ENCODE measurements at regions not wholly inside any gene's neighbourhood (a gene's known extent, or its start where the extent isn't known, plus 50 kb on each side); places are given as distances from the start of the nearest gene placed in this dataset.
"Not testable (repeated sequence)": the region's sequence is repeated elsewhere in the genome, so short reads cannot be mapped to it uniquely, and the experiment has no call there.

DNA sequence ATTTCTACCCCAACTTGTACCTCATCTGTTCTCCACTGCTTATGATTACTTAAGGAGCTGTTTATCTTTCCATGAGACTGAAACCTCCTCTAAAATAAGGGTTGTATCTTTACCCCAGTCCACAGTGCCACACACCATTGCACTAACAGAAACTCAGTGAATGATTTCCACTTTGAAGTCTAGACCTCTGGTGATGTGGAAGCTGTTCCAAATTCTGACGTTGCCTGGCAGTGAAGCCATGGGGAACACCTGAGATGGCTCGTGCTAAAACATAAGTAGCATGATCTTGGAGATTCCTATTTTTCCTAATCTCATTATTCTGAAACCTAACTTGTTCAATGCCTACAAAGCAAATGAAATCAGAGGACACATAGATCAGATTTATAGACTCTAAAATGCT is 583.2 kb downstream of the EBF1 start:
- DNase-seq (ENCODE audit: low read depth) = no peak

DNA sequence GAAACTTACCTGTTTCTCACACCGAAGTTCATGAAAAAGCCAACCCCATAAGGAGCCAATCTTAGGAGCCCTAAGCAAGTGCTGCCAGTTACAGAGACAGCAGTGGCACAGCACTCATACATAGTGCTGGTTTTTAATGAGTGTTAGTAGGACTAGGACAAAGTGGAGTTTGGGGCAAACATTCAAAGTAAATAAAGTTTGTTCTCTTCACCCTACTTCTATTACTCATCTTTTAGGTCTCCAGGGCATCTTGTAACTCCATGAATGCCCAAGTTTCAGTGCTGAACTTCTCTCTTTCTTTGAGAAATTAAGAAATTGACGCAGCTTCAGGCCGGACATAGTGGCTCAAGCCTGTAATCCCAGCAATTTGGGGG is 584.7 kb downstream of the EBF1 start:
- DNase-seq (ENCODE audit: low read depth) = no peak

DNA sequence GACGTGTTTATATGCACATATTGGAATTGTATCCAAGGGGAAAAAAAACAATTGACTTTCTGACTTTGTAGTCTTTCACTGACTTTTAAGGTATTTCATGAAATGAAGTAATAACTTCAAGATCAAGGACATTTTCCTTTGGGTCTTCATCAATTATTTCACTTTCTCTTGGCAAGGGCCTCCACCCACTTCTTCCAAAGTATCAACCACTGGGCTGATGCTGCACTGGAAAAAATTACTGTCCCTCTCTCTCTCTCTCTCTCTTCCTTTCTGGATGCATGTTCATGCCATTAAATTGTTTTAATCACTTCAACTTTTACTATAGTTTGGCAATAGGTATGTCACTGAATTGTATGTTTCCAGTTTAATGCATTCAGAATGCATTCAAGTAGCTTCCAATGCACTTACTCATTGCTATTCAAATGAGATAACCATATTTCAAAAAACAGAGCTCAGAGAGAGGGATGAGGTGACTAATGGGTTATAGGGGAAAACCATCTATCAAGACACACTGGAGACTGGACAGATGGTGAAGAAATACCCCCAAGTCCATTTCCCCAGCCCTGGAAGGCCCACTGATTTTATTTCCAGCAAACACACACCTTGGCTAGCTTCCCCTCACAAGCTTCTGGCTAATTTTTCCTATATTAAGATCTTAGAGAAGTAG is 585.3 kb downstream of the EBF1 start:
- DNase-seq (ENCODE audit: low read depth) = no peak

DNA sequence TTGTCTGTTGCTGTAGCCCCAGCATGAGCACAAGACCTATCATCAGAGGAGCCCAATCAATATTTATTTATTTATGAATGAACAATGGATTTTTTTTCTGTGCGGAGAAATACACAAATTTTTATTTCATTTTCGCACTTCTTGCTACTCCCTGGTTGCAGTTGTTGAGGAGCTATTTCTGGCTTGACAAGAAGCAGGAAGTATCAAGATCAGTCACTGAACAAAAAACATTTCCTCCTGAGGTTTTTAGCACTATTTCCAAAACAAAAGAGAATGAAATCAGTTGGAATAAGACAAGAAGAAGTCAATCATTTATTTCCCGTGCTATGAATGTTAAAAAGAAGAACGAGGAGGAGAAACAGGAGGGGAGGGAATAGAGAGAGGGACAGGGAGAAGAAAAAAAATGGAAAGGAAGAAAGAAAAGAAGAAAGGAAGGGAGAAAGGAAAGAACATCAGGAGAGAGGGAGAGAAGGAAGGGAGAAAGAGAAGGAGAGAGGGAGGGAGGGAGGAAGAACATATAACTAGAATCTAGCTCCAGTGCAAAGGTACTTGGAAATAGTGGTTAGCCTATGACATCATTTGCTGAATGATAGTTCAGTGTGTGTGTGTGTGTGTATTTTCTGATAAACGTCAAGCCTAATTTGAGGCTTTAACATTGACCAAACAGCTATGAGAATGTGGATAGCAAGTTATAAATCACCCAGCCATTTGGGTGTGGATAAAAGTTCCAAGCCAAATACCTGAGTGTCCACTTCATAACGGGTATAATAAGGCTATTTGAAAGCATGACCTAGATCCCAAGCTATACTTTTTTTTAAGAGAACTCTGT is 586.0 kb downstream of the EBF1 start:
- no peak for DNase-seq (ENCODE audit: low read depth)

DNA sequence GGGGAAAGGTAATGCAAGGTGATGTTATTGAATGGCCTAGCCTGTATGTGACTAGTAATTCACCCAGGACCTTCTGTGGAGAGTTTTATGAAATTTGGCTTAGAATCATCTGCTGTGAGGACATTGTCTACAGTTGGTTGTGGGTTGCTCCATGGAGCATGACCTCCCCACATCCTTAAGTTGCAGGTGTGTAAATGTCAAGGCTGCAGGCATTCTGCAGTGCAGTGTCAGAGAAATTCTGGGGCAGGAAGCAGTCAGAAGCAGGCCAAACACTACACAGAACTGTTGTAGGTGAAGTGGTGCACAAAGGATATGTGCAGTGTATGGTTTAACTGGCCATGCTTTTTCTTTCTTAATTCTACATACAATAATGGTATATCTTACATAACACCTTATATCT is 588.3 kb downstream of the EBF1 start:
- no peak for DNase-seq (ENCODE audit: low read depth)

DNA sequence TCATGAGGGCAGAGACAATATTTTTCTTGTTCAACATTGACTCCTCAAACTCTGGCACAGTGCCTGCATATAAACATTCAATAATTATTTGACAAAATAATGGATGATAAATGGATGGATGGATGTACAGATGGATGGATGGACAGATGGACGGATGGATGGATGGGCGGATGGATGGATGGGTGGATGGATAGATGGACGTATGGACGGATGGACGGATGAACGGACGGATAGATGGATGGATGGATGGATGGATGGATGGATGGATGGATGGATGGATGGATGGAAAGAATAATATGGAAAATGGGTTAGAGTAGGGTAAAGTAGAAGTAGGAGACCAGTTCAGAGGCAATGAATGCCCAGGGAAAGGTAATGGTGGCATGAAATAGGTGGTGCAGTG is 589.2 kb downstream of the EBF1 start:
- DNase-seq (ENCODE audit: low read depth) = no peak

DNA sequence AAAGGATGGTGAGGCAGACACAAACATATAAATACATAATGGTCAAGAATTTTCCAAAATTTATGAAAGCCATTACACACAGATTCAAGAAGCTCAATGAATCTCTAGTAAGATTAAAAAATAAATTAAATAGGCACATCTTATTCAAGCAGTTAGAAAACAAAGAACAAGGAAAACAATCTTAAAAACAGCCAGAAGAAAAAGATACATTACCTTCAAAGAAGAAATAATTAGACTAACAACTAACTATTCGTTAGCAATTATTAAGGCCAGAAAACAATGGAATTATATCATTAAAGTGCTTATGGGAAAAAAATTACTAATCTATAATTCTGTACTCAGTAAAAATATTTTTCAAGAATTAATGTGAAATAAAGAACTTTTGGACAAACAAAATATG is 593.1 kb downstream of the EBF1 start:
- no peak for DNase-seq (ENCODE audit: low read depth)

DNA sequence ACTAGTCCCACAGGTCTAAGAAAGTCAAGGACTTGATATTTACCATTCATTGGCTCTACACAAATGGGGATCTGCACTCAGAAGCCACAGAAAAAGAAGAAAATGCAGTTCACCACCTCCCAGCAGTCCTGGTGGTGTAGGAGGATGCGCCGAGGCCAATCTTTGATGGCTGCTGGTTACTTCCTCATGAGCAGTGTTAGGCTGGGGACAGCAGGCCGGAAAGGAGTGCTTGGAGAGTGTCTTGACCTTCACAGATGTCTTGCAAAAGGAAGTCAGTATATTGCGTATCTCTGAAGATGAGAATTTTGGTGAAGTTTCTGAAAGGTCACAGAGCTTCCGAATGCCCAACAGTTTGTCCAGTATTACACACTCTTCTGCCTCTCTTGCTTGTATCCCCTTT is 597.0 kb downstream of the EBF1 start:
- no peak for DNase-seq (ENCODE audit: low read depth)

DNA sequence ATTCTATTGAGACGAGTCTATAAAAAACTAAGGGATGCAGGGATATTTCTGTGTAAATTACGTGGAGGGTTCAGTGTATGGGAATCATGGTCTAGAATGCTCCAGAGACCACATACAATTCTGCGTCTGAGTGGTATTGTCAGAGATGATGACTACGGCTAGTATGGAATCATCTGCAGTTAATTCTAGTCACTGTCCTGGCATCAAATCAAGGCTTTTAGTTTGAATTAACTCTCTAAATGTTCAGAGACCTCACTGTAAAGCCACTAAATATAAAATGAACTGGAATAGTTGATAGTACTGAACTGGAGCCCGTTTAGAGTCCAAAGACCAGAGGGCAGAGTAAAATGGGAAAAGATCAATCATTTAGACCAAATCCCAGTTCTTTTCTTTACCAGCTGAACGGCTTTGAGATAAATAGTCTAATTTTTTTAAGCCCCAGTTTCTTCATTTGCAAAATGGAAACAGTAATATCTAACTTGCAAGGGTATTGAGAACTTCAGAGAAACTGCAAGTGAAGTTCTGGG is 599.8 kb downstream of the EBF1 start:
- DNase-seq (ENCODE audit: low read depth) = no peak

DNA sequence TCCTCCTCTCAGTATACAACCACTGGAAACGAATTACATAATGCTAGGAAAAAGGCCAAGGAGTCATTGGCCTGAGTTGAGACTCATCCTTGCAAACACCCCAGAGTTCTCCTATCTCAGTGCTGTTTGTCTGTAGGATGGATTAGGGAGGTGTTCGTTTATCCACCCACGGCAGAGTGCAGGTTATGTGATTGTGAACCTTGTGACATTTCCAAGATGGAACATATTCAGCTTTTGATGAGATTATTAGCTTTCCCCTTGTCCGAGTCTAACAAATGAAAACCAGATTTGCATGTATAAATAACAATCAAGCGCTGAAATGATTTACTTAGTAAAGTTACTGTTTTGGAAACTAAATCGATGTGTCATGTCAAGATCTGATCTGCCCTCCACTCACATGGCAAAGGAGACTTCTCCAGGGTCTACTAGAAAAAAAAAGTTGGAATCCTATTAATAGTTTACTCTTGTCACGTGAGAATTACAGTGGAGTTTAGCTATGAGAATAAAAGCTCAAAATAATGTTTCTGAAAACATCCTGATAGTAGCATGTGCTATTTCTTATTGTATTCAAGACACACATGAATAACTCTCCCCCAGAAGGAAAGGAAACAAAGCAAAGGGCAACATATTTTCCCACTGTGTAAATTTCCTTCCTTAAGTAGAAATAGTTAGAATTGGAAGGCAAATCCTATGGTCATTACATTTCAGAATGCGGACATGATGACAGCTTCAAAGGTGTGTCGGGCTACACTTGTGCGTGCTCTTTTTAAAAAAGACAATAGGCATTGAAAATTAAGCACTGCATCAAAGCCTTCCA is 600.4 kb downstream of the EBF1 start:
- no peak for DNase-seq (ENCODE audit: low read depth)

DNA sequence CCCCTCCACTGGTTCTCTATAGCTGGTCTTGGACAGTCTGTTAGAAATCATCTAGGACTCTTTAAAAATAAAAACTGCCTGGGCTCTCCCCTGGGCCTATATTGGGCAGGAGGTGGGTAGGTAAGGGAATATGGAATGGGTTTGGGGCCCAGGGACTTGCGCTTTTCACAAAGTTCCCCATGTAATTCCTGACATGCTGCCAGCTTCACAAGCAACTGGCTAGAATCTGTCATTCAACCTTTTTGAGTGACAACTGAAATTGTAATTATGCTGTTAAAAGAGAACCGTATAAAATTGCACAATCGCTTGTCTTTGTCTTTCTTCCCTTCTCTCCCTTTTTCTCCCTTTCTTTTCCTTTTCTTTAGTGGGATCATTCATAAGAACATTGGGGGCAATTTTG is 603.1 kb downstream of the EBF1 start:
- no peak for DNase-seq (ENCODE audit: low read depth)

DNA sequence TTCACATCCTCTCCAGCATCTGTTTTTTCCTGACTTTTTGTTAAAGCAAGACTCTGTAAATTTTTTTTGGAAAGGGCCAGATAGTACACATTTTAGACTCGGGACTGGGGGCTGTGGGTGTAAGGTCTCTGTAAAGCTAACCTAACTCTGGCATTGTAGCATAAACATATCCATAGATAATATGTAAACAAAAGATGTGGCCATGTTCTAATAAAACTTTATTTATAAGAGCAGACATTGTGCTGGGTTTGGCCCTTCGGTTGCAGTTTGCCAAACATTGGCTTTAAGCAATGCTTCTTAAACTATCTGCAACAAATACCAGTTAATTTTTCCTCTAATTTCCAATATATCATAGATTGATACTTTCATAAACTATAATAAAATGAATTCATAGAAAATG is 605.2 kb downstream of the EBF1 start:
- DNase-seq (ENCODE audit: low read depth) = no peak

DNA sequence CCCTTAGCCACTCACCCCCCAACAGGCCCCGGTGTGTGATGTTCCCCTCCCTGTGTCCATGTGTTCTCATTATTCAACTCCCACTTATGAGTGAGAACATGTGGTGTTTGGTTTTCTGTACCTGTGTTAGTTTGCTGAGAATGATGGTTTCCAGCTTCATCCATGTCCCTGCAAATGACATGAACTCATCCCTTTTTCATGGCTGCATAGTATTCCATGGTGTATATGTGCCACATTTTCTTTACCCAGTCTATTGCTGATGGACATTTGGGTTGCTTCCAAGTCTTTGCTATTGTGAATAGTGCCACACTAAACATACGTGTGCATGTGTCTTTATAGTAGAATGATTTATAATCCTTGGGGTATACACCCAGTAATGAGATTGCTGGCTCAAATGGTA is 605.7 kb downstream of the EBF1 start:
- DNase-seq (ENCODE audit: low read depth) = not testable (repeated sequence)

DNA sequence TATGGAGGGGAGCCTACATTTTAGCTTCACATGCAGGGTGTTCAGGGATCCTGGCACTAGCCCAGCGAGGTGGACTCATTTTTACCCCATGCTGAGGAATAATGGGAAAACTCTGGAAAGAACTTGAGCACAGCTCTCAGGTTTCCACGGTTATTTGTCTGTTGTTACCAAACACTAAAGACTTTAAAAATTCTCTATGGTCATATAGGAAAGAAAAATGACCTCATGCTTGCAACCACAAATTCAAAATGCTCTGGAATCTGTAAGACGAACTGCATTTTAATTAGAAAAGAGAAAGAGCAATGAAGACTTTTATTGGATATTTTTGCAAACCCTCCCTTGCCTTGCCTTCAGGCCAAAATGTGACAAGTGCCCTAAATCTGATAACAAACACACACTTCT is 606.9 kb downstream of the EBF1 start:
- no peak for DNase-seq (ENCODE audit: low read depth)

DNA sequence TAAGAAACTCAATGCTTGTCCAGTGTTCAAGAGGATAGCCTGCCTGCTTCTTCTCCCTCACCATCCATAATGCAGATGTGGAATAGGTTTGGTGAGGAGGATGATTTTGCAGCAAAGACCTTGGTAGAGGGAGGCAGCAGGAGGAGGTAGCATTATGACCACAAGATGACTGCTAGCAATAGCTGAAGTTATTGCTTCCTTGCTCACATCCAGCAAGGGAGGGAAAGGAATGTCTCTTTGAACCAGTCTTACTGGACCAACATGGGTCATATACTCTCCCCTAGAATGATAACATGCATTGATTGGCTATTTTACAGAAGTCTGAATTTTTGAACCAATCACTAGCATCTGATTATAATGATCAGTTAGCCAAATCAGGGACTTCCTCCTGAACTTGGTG is 607.6 kb downstream of the EBF1 start:
- DNase-seq (ENCODE audit: low read depth) = no peak

DNA sequence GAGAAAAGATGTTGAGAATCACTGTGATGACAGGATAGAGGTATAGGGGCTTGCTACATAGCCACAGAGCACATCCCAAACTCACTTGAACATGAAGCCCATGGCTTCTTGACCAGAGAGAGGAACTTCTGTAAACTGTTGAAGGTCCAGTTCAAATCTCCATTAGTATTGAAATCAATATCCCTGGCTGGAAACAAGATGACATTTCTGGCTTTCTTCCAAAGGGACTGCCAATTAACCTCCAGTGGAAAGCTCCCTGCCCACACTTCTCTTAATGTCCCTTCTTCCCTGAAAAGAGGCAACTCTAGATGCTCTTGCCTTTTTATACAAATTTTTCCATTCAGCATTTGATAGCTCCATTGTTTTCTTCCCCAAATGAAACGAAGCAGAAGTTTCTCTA is 612.1 kb downstream of the EBF1 start:
- no peak for DNase-seq (ENCODE audit: low read depth)

DNA sequence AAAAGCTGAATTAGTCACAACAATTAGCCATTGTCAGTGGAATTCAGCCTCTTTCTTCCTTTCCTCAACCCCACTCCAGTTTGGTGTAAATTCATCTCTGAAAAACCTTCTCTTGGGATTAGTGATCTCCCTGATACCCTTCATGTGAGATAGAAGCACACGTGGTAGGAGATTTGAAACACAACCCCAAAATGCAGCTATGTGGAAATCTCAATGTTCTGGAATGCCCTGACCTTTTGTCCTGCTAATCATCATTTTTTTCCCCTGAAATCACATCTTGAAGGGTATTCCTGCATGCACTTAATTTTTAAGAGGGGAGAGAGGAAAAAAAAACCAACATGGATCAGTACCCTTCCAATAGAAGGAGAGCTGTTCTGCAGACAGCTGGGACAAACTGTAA is 612.6 kb downstream of the EBF1 start:
- DNase-seq (ENCODE audit: low read depth) = no peak

DNA sequence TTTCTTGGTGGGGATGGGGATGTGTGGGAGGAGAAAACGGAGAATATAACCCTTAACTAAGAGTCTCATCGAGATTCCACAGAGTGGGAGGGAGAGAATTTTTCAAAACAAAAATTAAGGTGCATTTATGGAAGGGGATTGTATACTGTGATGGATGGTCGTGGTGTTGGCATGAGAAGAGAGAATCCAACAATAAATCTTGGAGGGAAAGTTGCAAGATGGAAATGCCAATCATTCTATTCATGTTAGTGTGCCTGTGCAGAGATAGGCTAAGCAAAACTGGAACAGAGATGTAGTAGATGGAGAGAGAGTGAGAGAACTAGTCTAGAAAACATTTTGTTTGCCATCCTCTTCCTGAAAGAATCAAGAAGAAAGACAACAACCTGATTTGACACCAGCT is 613.1 kb downstream of the EBF1 start:
- DNase-seq (ENCODE audit: low read depth) = no peak

DNA sequence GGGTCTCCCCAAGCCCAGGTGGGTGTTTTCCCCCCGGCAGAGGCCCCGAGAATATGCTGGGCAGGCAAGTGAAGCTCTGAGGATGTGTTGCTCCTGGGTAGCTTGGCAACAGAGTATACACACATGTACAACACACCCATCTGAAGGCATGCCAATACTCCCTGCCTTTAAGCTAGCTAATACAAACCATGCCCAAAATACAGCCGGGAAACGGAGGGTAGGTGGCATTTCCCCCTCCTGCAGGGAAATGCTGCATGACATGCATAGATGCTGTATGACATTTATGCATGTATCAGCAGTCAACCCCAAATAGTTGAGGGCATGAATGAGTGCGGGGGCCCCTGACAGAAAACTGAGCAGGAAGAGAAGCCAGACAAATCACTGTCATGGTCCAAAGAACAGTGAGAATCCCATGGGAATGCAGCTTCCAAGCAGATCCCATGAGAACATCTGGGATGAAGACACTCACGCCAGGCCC is 614.1 kb downstream of the EBF1 start:
- DNase-seq (ENCODE audit: low read depth) = no peak

DNA sequence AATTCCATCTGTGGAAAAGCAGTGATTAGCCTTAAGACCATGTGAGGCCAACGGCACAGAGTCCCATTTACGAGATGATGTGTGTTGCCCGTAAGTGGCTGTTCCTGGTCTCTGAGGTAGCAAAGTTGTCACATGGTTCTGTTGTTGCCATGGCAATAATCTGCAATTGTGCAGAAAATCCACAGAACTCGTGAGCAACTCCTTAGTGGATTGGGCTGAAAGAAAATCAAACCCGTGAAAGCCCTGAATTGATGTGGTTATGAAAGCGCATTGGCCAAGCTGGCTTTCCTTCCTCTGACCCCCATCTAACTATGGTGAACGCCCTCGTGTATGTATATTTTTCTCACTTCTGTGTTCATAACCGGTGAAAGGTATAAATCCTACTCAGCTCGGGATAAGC is 614.7 kb downstream of the EBF1 start:
- no peak for DNase-seq (ENCODE audit: low read depth)

DNA sequence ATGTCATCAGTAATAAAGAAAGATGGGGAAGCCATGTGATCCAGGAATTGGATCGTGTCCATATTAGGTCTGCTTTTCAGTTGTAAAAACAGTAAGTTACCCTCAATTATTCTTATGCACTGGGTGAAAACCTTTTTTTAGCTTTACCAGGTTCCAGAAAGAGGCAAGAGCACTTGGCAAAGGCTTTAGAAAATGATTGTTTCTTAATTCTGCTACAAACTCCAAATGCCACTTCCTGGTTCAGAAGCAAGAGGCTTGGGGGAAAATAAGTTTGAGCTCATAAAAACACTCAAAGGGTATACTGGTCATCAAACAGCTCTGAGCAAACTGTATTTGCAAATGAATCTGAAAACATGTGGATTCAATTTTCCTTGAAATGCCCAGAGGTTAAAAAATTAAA is 615.6 kb downstream of the EBF1 start:
- DNase-seq (ENCODE audit: low read depth) = no peak

DNA sequence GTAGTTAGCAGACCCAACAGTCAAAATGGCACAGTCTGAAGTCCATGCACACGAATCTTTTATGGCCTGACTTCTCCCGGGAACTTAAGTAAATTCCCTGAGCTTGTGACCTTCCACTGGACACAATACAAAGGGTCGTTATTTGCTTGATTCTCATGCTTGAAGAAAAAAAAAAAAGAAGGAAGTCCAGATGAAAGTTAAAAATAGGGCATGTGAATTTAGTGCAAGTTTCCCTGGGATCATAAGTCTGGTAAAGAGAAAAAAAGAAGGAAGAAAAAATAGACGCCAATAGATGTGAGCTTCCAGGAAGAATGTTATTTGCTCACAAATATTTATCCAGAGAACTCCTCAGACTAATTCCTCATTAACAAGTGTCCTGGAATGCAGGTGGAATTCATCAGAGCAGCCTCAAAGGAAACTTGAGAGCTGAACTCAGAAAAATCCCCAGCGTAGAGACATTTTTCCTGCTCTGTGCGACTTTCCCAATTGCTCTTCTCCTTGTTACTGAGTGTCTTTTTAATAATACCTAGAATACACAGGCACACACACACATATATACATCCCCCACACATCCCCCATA is 616.3 kb downstream of the EBF1 start:
- DNase-seq (ENCODE audit: low read depth) = no peak

All from stimulated activated CD8-positive, alpha-beta memory T cell treated with anti-CD3 and anti-CD28 coated beads, Interleukin-12 subunit alpha, Interleukin-12 subunit beta, amount 100 ng/mL, for 1 hour (primary cell).